Liver (tissue), 8 donors: ENCODE measurements at regions not wholly inside any gene's neighbourhood (a gene's known extent, or its start where the extent isn't known, plus 50 kb on each side); places are given as distances from the start of the nearest gene placed in this dataset.

Experiments used
- DNase-seq: peaks from one replicate; pipeline ENCODE4 v3.0.0-alpha.2; 2017; ENCODE audit warnings: low spot score
- H3K27ac ChIP-seq, 2 donors: one replicate each; pipeline ENCODE4 v1.7.0; 2013; ENCODE audit warnings: inconsistent platforms in 2 of 2, low read length in 2 of 2, control low read depth in 1 of 2, low read depth in 1 of 2, mild to moderate bottlenecking in 1 of 2
- H3K27me3 ChIP-seq, 4 donors: one replicate each; pipeline versions ENCODE4 v1.6.1 to v1.7.0; 2013; ENCODE audit warnings: low read length in 3 of 4, inconsistent platforms in 1 of 4, mild to moderate bottlenecking in 1 of 4, moderate library complexity in 1 of 4; ENCODE audit not compliant: control insufficient read depth in 4 of 4, insufficient read depth in 4 of 4
- H3K36me3 ChIP-seq, 4 donors: one replicate each; pipeline versions ENCODE4 v1.6.1 to v1.7.0; 2013; ENCODE audit warnings: low read length in 3 of 4, mild to moderate bottlenecking in 3 of 4, low read depth in 1 of 4, moderate library complexity in 1 of 4; ENCODE audit not compliant: control insufficient read depth in 4 of 4, insufficient read depth in 3 of 4
- H3K4me1 ChIP-seq, 4 donors: one replicate each; pipeline versions ENCODE4 v1.6.1 to v1.7.0; 2013; ENCODE audit warnings: low read length in 3 of 4, mild to moderate bottlenecking in 3 of 4, moderate library complexity in 1 of 4; ENCODE audit not compliant: control insufficient read depth in 4 of 4, insufficient read depth in 4 of 4
- H3K4me3 ChIP-seq, 3 donors: one replicate each; pipeline versions ENCODE4 v1.6.1 to v1.7.0; 2013; ENCODE audit warnings: low read length in 3 of 3, control low read depth in 1 of 3, low read depth in 1 of 3, mild to moderate bottlenecking in 1 of 3
- H3K9ac ChIP-seq, 2 donors: one replicate each; pipeline ENCODE4 v1.7.0; 2013; ENCODE audit warnings: low read length in 2 of 2, mild to moderate bottlenecking in 2 of 2, moderate library complexity in 2 of 2, control low read depth in 1 of 2, low read depth in 1 of 2
- H3K9me3 ChIP-seq, 4 donors: one replicate each; pipeline versions ENCODE4 v1.6.1 to v1.7.0; 2013; ENCODE audit warnings: low read length in 3 of 4; ENCODE audit not compliant: control insufficient read depth in 4 of 4
- CTCF ChIP-seq: fragments of 150-350 bp; IDR thresholded peaks from 2 replicates; pipeline ENCODE4 v1.5.1; 2017; ENCODE audit warnings: improper control_type of control experiment, low read depth, low read length; ENCODE audit not compliant: missing input control
- HNF4G ChIP-seq: IDR thresholded peaks from 2 replicates; pipeline ENCODE4 v1.6.1; 2016; ENCODE audit warnings: antibody characterized with exemption
- JUND ChIP-seq, 2 donors: IDR thresholded peaks; 2 replicates each; pipeline ENCODE4 v1.6.1; 2016; ENCODE audit warnings: antibody characterized with exemption in 2 of 2
- NR2F2 ChIP-seq: IDR thresholded peaks from 2 replicates; pipeline ENCODE4 v1.6.1; 2016; ENCODE audit warnings: antibody characterized with exemption
- RAD21 ChIP-seq, 2 donors: IDR thresholded peaks; 2 replicates each; pipeline ENCODE4 v1.6.1; 2016; ENCODE audit warnings: antibody characterized with exemption in 2 of 2, mild to moderate bottlenecking in 2 of 2
- RXRA ChIP-seq, 2 donors: IDR thresholded peaks; 2 replicates each; pipeline ENCODE4 v1.6.1; 2017 to 2018; ENCODE audit warnings: antibody characterized with exemption in 2 of 2, mild to moderate bottlenecking in 1 of 2
- TAF1 ChIP-seq: conservative IDR thresholded peaks from 2 replicates; pipeline ENCODE4 v1.6.1; 2016; ENCODE audit warnings: antibody characterized with exemption, mild to moderate bottlenecking
- YY1 ChIP-seq: IDR thresholded peaks from 2 replicates; pipeline ENCODE4 v1.6.1; 2016; ENCODE audit warnings: antibody characterized with exemption, mild to moderate bottlenecking
- ZBTB33 ChIP-seq: IDR thresholded peaks from 2 replicates; pipeline ENCODE4 v1.6.1; 2016; ENCODE audit warnings: antibody characterized with exemption
- WGBS: extraction: QIAGEN DNeasy Blood & Tissue Kit; methylation state at CpG from one replicate; pipeline ENCODE4 v1.1.7; 2013; 5-methylcytosine and 5-hydroxymethylcytosine counted together
- donor health status: healthy.
- donor health status: healthy.
- donor health status: healthy.
- donor health status: healthy.
- donor health status: healthy.

- Histone ChIP-seq H3K9ac (no peak overlapping the region), H3K36me3 (no peaks in the 10 kb centered on the region), H3K4me3 (no peak overlapping the region), H3K9me3 (peaks cover 0 to 5% (median 0%) of the 10 kb centered on the region in 4 donors), H3K4me1 (no peaks in the 10 kb centered on the region), H3K27ac (no peak overlapping the region), H3K27me3 (no peaks in the 10 kb centered on the region)
- DNase-seq: no peak
- no peak for TF ChIP-seq CTCF
Measured at GRCh38 chr1:219113261-219113660, 60.4 kb upstream of the LYPLAL1 start.

GRCh38 chr1:219114014-219114413 lies 59.7 kb upstream of the LYPLAL1 start:
- no peaks in the 10 kb centered on the region for H3K27me3 ChIP-seq
- H3K9me3 ChIP-seq: peaks cover 0 to 5% (median 0%) of the 10 kb centered on the region in 4 donors
- no peak for DNase-seq
- no peak overlapping the region for H3K9ac ChIP-seq
- TF ChIP-seq RAD21 (IDR thresholded peaks at IDR 0.05): no peak
- TF ChIP-seq TAF1: no peak
- no peak for TF ChIP-seq YY1
- no peaks in the 10 kb centered on the region for H3K4me1 ChIP-seq
- WGBS: 83% methylated on average over 1 of the region's 1 CpG
- H3K27ac ChIP-seq: no peak overlapping the region
- no peak overlapping the region for H3K4me3 ChIP-seq
- H3K36me3 ChIP-seq: no peaks in the 10 kb centered on the region

GRCh38 chr1:219119839-219120238 lies 53.8 kb upstream of the LYPLAL1 start:
- H3K9me3 ChIP-seq: no peaks in the 10 kb centered on the region

More at GRCh38 chr1:219119839-219120238, 53.8 kb upstream of the LYPLAL1 start:
- TF ChIP-seq TAF1 (no peak), NR2F2 (no peak), HNF4G (no peak), JUND (IDR thresholded peaks at IDR 0.05) (no peak), ZBTB33 (no peak), YY1 (no peak), RXRA (IDR thresholded peaks at IDR 0.05) (no peak)
- Histone ChIP-seq H3K27ac (no peak overlapping the region), H3K36me3 (no peaks in the 10 kb centered on the region), H3K9ac (no peak overlapping the region), H3K4me1 (no peaks in the 10 kb centered on the region), H3K4me3 (no peak overlapping the region), H3K27me3 (no peaks in the 10 kb centered on the region)
- no peak for DNase-seq
